Cerebellar cortex (tissue), 1 donor: ENCODE measurements at regions not wholly inside any gene's neighbourhood (a gene's known extent, or its start where the extent isn't known, plus 50 kb on each side); places are given as distances from the start of the nearest gene placed in this dataset.
"Not testable (repeated sequence)": the region's sequence is repeated elsewhere in the genome, so short reads cannot be mapped to it uniquely, and the experiment has no call there.

Experiments
- DNase-seq: peaks from one replicate; pipeline ENCODE4 v3.0.0-alpha.2; 2015; ENCODE audit warnings: low spot score

- DNase-seq = no peak
These were observed 98.2 kb downstream of the AHR start for GRCh38 chr7:17396692-17397091.

GRCh38 chr7:17401791-17402627 is 103.6 kb downstream of the AHR start:
- DNase-seq = no peak

- DNase-seq = no peak
These were observed 104.3 kb downstream of the AHR start for GRCh38 chr7:17402628-17403278.

- DNase-seq = no peak
These were observed 105.6 kb downstream of the AHR start for GRCh38 chr7:17404006-17404405.

DNA sequence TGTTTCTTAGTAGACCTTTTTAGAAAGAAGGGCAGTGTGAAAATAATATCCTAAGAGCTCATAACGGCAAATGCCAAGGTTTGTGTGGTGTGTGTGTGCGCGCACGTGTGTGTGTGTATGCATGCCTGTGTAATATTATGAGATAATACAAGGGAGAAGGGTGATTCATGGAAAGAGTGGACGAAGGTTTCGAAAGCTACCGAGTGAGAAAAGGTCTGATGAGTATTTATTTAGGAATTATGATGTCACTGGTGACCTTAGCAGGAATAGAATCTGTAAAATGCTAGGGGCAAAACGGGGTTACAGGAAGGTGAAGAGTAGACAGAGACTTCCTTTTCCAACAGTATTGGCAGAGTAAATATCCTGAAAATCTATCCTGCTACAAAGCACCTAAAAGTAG is 107.3 kb downstream of the AHR start:
- DNase-seq = no peak

DNA sequence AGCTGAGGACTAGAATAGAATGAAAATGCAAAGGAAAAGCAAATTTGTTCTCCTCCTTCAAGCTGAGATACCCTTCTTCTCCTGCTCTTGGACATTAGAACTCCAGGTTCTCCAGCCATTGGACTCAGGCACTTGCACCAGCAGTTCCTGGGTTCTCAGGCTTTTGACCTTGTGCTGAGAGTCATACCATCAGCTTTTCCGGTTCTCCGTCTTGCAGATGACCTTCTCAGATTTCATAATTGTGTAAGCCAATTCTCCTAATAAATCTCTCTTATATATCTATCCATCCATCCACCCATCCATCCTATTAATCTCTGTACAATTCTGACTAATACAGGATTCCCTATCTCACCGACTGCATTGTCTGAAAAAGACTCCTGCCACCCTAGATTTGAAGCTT is 108.3 kb downstream of the AHR start:
- no peak for DNase-seq

DNA sequence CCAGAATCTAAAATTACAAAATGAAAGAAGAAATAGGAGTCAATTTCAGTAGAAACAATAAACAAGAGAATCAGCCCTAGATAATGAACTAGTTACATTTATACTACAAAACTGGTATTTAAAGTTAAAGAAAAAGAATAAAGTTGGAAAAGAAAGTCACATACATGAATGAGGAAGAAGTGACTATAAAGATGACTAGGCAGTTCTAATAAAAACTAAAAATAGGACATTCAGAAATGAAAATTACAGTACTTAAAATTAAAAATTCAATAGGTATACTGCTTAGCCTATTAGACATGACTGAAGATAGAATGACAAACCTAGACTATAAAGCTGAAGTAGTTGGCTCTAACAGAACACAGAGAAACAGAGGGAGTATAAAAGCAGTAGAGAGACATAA is 108.8 kb downstream of the AHR start:
- DNase-seq = no peak

DNA sequence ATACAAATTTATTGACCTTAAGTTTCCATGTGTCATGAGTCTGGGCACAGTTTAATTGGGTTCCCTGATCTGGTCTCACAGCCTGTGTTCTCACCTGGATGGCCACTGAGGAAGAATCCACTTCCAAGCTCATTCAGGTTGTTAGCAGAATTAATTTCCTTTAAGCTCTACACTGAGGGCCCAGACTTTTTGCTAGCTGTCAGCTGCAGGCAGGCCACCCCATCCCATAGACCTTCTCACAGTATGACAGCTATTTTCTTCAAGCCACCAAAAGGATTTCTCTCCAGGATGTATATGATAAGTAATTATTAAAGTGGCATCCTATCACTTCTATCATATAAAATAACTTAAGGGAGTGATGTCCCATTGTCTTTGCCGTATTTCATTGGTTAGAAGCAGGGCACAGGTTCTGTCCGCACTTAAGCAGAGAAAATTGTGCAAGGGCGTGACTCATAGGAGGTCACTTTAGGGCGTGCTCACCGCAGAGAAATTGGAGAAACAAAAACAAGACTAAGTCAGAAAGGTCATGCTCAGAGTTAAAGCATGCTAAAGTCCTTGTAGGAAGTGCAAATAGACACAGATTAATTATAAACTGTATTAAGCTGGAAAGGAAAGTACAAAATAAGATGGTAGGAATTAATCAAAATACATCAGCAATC is 109.9 kb downstream of the AHR start:
- DNase-seq = no peak

- no peak for DNase-seq
These were observed 110.4 kb downstream of the AHR start for GRCh38 chr7:17408904-17409290.

DNA sequence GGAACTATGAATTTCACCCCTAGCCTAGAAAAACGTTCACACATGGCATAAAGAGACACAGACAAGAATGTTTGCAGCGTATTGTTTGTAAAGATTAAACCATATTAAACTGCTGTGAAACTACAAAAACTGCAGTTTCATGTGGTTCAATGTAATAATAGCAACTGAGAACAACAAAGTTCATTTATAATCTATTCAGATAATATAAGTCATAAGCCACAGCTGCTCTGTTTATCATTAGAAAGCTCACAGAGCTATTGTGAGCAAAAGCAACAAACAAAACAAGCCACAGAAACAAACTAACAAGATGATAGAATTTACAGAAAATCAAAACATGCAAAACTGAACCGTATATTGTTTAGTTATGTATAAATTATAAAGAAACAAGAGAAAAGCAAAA is 113.5 kb downstream of the AHR start:
- no peak for DNase-seq

DNA sequence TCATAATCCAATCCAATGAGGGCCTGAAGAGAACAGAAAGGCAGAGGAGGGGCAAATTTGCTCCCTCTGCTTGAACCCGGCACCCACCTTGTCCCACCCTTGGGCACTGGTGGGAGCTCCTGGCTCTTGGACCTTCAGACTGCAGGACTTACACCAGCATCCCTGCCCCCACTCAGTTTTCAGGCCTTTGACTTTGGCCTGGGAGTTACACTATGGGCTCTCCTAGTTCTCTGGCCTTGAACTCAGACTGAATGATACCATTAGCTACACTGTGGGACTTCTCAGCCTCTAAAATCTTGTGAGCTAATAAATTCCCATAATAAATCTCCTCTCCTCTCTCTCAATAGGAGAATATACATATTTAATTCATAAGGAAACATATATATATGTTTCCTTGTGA is 114.4 kb downstream of the AHR start:
- DNase-seq = no peak

DNA sequence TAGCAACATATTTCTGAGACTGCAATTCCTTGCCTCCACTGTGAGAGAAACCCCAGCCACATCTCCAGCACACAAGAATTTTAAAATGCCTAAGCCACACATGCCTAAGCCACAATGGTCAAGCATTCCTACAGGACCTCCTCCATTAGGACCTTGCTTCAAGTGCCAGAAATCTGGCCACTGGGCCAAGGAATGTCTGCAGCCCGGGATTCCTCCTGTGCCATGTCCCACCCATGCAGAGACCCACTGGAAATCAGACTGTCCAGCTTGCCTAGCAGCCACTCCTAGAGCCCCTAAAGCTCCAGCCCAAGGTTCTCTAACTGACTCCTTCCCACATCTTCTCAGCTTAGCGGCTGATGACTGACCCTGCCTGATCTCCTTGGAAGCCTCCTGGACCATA is 117.5 kb downstream of the AHR start:
- DNase-seq = no peak

GRCh38 chr7:17420308-17421015 is 122.0 kb downstream of the AHR start:
- DNase-seq = not testable (repeated sequence)

DNA sequence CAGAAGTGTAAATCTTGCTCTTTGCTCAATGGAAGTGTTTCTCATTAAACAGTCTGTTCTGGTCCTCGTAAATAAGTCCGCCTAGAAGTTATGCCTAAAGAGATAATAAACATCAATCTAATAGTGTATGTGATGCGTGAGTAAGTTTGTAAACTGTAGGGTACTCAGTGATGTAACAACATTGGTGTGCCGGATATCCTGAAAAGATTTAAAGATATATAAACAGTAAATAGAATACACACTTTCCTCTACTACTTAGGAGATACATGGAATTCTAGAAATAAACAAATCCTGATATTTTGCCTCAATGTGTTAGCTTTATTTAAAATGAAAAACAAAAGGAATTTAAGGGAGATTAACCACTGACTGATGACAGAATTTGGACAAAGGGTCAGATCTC is 123.5 kb downstream of the AHR start:
- no peak for DNase-seq

GRCh38 chr7:17422966-17423365 is 124.5 kb downstream of the AHR start:
- no peak for DNase-seq

DNA sequence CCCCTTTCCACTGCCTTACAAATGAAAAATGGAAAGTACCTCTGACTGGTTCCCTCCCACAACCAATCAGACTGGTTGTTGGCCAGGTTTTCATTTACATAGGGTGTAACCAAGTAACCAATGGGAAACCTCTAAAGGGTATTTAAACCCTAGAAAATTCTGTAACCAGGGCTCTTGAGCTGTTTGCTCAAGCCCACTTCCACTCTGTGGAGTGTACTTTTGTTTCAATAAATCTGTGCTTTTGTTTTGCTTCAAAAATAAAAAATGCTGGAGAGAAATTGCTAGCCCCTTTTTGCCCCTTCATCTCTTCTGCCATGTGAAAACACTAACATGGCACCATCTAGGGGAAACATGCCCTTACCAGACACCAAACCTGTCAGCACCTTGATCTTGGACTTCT is 129.5 kb downstream of the AHR start:
- DNase-seq = no peak

GRCh38 chr7:17429579-17429978 is 131.1 kb downstream of the AHR start:
- DNase-seq = no peak

DNA sequence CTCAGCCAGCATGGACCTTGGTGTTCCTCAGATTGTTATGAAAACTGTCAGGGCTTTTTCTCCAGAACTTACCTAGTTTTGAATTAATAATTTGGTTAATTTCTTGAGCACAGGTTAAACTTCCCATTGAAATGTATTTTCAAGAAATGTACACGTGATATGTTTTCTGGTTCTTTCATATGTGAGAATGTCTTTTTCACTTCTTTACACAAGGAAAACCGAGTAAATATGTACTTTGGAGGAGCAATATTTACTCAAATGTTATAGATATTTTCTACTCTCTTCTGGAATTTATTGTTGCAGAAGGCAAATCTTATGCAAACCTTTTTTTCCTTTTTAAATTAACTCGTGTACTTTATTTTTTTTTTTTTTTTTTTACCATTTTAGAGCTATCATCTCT is 134.3 kb downstream of the AHR start:
- DNase-seq = no peak

GRCh38 chr7:17434191-17434590 is 135.7 kb downstream of the AHR start:
- DNase-seq = peak; percentile 4

DNA sequence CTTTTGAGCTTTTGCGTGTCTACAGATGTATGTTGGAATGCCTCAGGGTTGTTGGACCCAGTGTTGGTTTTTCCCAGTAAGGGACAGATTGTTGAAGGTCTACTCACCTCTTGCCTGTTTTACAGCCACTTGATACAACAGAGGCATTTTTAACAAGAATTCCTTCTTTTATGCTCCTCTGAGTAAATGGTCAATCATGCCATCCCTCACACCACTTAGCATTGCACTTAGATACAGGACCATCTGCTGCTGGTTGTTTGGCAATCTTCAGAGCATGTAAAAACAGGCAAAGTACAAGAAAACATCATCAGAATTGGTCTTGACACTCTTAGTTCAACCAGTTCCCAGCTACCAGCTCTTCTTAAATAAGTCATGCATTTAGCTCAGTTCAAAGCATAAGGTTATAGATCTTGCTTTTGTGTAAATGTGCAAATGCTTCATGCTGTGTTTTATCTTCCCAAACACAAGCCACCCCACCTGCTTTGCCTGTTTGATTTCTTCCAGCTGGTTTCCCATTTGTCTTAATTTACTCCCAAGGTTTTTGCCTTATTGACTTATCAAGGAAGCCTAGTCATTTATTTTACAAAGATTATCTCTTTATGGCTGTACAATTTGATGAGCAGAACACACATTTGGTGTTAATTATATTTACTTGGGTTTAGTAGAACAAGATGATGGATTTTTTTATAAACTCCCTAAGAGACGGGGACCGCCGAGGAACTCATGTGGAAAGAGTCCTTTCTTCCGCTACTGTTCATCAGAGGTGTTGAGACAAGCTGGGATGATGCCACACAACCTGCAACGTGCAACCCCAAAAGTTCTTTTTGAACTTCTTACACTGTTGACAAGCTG is 136.6 kb downstream of the AHR start:
- no peak for DNase-seq

DNA sequence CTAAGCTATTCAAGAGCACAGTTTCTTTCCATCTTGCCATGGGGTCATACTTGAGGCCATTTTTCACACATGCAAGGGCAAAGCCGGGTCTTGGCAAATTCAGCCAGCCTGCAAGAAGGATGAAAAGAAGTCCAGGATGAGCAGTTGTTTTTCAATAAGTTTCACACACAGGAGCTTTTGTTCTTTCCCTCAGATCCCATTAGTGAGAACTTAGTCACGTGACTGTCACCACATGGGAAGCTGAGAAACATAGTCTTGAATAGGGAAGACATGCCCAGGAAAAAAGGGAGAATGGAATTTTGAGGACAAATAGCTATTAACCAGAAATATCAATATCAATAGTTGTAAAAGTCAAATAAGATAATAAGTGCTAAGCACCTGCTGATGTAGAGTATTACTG is 137.7 kb downstream of the AHR start:
- DNase-seq = no peak

DNA sequence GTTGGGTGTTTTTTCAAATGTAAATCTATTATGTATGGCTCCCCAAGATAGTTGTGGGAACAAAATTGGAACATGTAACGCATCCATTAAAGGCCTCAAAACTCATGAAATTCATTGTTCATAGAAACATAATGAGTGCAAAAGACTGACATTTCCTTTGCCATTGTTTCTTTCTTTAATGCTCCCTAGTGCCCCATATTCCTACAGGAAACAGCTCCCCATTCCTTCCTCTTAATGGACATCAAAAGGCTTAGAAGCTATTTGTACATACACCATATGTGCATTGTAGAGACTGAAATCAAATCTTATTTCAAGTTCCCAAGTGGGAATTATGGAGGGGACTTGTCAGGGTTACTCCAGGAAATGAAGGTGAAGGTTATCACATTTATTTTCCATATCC is 139.1 kb downstream of the AHR start:
- DNase-seq = no peak
